GF-D8 (cell line): ENCODE measurements at regions not wholly inside any gene's neighbourhood (a gene's known extent, or its start where the extent isn't known, plus 50 kb on each side); places are given as distances from the start of the nearest gene placed in this dataset.

Experiments used
- DNase-seq: peaks from one replicate; lab custom pipeline; 2025; lab: John Stamatoyannopoulos, UW

GRCh38 chr5:124692950-124693349 is 53.5 kb downstream of the ZNF608 start:
- no peak for DNase-seq

- DNase-seq = no peak
Observed at GRCh38 chr5:124692324-124692723, 54.1 kb downstream of the ZNF608 start.

- no peak for DNase-seq
Observed at GRCh38 chr5:124689653-124690052, 56.8 kb downstream of the ZNF608 start.

- DNase-seq = no peak
Observed at GRCh38 chr5:124686239-124687004, 60.0 kb downstream of the ZNF608 start.

- no peak for DNase-seq
Observed at GRCh38 chr5:124685404-124685930, 61.0 kb downstream of the ZNF608 start.

- no peak for DNase-seq
Observed at GRCh38 chr5:124683917-124684555, 62.4 kb downstream of the ZNF608 start.

- DNase-seq = no peak
Observed at GRCh38 chr5:124679578-124680199, 66.8 kb downstream of the ZNF608 start.

- DNase-seq = no peak
Observed at GRCh38 chr5:124678922-124679519, 67.4 kb downstream of the ZNF608 start.

- no peak for DNase-seq
Observed at GRCh38 chr5:124678468-124678867, 68.0 kb downstream of the ZNF608 start.

- DNase-seq = no peak
Observed at GRCh38 chr5:124677374-124678351, 68.8 kb downstream of the ZNF608 start.

GRCh38 chr5:124675931-124676846 is 70.2 kb downstream of the ZNF608 start:
- DNase-seq = no peak

GRCh38 chr5:124671193-124671592 is 75.2 kb downstream of the ZNF608 start:
- DNase-seq = no peak

GRCh38 chr5:124670722-124671184 is 75.7 kb downstream of the ZNF608 start:
- no peak for DNase-seq

GRCh38 chr5:124669956-124670721 is 76.3 kb downstream of the ZNF608 start:
- no peak for DNase-seq

- DNase-seq = no peak
Observed at GRCh38 chr5:124669300-124669648, 77.2 kb downstream of the ZNF608 start.

- DNase-seq = no peak
Observed at GRCh38 chr5:124668353-124669299, 77.8 kb downstream of the ZNF608 start.

- no peak for DNase-seq
Observed at GRCh38 chr5:124665625-124666024, 80.8 kb downstream of the ZNF608 start.

GRCh38 chr5:124665035-124665434 is 81.4 kb downstream of the ZNF608 start:
- no peak for DNase-seq
